ENCODE measurements at regions not wholly inside any gene's neighbourhood (a gene's known extent, or its start where the extent isn't known, plus 50 kb on each side); places are given as distances from the start of the nearest gene placed in this dataset.
A peak's percentile ranks its signal among the peaks of the same experiment; 100 is the strongest.

DNA sequence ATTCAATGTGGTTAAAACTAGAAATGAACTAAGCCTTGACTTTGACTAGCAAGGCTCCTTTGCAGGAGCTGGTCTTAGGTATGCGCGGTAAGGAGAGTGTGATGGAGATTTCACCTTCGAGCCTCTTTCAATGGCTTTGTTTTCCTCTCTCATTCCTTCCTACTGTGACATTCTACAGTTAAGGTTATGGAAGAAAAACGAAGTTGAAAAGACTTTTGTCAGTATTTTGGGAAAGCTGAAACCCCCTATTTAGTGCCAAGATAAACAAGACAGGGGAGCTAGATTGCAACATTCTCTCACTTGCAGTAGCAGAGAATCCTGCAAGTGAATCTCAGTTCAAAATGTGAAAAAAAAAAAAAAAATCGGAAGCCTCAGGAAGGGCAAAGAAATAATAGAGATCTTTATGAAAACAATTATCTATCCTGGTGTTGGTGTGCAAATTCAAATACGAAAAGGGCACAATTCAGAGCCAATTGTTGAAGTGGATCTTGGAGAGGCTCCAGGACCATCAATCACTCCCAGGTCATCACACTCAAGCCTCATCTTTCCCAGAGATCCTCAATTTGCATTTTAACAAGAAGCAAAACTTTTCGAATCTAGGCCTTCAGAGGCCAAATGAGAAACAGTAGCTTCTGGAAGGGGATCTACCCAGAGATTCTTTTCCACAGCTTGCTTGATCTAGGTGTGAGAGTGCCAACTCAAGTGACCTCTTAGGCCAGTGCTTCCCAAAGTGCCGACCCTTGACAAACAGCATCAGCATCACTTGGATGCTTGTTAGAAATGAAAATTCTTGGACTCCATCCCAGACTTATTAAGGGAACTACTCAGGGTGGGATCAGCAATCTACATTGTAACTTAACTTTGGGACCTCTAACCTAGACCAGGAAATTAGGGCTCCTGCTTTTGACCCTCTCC is 163.8 kb downstream of the INHBA start:
- no peak for DNase-seq (ENCODE audit: extremely low read depth in 1 of 11, low read depth in 9 of 11, low spot score in 4 of 11)

DNA sequence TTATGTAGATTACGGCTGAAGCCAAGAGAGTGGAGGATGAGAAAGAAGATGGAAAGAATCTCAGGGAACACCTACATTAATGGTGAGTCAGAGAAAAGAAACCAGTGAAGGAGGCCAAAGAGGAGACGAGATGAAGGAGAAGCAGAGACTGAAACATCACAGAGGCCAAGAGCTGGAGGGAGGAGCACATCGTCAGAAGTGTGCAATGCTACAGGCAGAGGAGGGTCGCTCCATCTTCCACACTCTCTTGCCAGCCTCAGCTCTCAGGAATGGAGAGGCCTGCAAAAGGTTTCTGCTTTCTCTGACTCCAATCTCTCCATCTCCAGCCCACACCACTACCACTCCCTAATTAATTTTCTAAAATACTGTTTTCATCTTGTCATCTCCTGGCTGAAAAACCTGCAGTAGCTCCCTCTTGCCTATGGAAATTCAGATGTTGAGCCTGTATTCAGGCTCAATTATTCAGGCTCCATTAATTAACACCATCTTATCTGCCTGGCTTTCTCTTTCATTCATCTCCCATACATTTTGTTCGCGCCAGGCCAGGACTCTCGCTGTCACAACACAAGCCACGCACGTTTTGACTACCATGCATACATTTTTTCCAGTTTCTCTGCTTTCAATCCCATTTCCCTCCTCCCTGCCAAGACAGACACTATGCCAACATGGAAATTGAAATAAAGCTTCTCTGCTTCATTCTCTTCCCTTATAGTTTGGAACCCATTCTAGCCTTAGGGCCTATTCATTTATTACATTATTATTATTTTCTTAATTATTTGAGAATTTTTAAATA is 165.8 kb downstream of the INHBA start:
- no peak for DNase-seq (ENCODE audit: extremely low read depth in 1 of 11, low read depth in 9 of 11, low spot score in 4 of 11)

GRCh38 chr7:41536122-41536872 is 166.6 kb downstream of the INHBA start:
- DNase-seq (ENCODE audit: extremely low read depth in 1 of 11, low read depth in 9 of 11, low spot score in 4 of 11): no peak

DNA sequence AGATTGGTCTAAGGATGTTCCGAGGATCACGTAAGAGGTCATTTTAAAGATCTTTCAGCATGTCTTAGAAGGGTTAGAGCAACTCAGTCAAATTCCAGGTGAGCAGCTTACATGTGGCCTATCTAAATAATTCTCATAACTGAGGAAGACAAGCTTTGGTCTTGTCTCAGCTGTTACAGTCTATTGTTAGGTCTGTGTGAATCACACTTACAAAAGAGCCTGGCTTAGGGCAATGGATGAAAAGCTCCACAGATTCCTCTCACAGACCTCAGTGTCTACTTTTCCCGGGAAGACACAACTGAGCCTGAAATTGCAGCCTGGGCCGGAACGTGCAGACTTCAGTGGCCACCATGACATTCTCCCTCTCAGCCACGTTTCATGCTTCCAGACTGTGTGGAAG is 173.1 kb downstream of the INHBA start:
- no peak for DNase-seq (ENCODE audit: extremely low read depth in 1 of 11, low read depth in 9 of 11, low spot score in 4 of 11)

- no peak for DNase-seq (ENCODE audit: extremely low read depth in 1 of 11, low read depth in 9 of 11, low spot score in 4 of 11)
Measured at GRCh38 chr7:41524876-41525275, 178.0 kb downstream of the INHBA start.

DNA sequence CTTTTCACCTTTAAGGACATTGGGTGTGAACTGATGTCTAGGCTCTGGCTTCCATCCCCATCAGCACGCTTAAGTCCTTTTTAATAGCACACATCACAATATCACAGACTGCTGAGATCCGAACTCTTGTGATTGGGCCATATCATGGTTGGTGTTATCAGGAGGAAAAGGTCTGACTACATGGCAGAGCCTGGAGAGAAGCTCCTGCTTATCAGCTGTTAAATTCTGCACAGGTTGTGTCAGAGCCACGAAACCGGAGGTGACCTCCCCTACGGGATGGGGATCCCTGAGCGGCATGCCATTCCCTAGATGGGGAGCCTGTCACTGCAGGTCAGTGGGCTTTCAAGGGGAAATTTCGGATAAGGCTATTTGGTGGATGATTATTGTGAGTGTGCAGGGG is 182.4 kb downstream of the INHBA start:
- no peak for DNase-seq (ENCODE audit: extremely low read depth in 1 of 11, low read depth in 9 of 11, low spot score in 4 of 11)

- DNase-seq (ENCODE audit: extremely low read depth in 1 of 11, low read depth in 9 of 11, low spot score in 4 of 11): no peak
Measured at GRCh38 chr7:41517771-41518170, 185.1 kb downstream of the INHBA start.

GRCh38 chr7:41508755-41509154 is 194.1 kb downstream of the INHBA start:
- DNase-seq (ENCODE audit: extremely low read depth in 1 of 11, low read depth in 9 of 11, low spot score in 4 of 11): no peak

DNA sequence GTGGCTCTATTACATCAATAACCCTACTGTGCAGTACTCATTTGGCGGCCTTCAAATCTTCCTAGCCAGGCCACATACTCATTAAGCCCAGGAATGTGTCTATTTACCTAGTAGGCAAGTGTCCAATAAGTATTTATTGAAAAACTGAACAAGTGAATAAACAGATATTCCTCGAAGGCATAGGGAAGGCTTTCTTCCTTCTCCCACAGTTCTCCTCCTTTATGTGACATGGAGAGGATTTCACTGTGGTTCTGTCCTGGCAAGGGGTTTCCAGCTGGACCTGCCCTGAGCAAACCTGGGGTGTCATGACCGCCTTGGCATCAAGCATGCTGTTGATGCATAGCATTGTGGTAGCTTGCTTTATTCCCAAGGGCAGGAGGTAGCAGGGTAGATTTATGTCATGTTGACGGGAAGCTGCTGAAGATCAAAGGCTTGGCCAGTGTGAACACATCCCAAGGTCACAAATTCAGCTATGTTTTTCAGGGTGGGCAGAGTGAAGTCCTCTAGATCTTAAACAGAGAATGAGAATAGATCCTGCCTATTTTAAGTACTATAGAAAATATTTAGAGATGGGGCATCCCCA is 195.1 kb downstream of the INHBA start:
- no peak for DNase-seq (ENCODE audit: extremely low read depth in 1 of 11, low read depth in 9 of 11, low spot score in 4 of 11)

GRCh38 chr7:41504214-41504980 is 198.5 kb downstream of the INHBA start:
- no peak for DNase-seq (ENCODE audit: extremely low read depth in 1 of 11, low read depth in 9 of 11, low spot score in 4 of 11)

GRCh38 chr7:41503438-41503837 is 199.5 kb downstream of the INHBA start:
- DNase-seq (ENCODE audit: extremely low read depth in 1 of 11, low read depth in 9 of 11, low spot score in 4 of 11): no peak

GRCh38 chr7:41501466-41501865 is 201.4 kb downstream of the INHBA start:
- DNase-seq (ENCODE audit: extremely low read depth in 1 of 11, low read depth in 9 of 11, low spot score in 4 of 11): no peak

- DNase-seq (ENCODE audit: extremely low read depth in 1 of 11, low read depth in 9 of 11, low spot score in 4 of 11): peak in 2 of 11 donors; percentile 13 to 21
Measured at GRCh38 chr7:41501006-41501405, 201.9 kb downstream of the INHBA start.

- no peak for DNase-seq (ENCODE audit: extremely low read depth in 1 of 11, low read depth in 9 of 11, low spot score in 4 of 11)
Measured at GRCh38 chr7:41492603-41493002, 210.3 kb downstream of the INHBA start.

GRCh38 chr7:41491883-41492471 is 210.9 kb downstream of the INHBA start:
- DNase-seq (ENCODE audit: extremely low read depth in 1 of 11, low read depth in 9 of 11, low spot score in 4 of 11): peak in 4 of 11 donors; percentile 16 to 29 (median 20)

- peak in 2 of 11 donors; percentile 12 to 13 for DNase-seq (ENCODE audit: extremely low read depth in 1 of 11, low read depth in 9 of 11, low spot score in 4 of 11)
Measured at GRCh38 chr7:41491308-41491707, 211.6 kb downstream of the INHBA start.

- no peak for DNase-seq (ENCODE audit: extremely low read depth in 1 of 11, low read depth in 9 of 11, low spot score in 4 of 11)
Measured at GRCh38 chr7:41489885-41490284, 213.0 kb downstream of the INHBA start.

All from renal cortex interstitium (tissue), 11 donors.